Neutrophil (primary cell): ENCODE measurements at regions not wholly inside any gene's neighbourhood (a gene's known extent, or its start where the extent isn't known, plus 50 kb on each side); places are given as distances from the start of the nearest gene placed in this dataset.

Source experiments
- H3K27ac ChIP-seq: fragments of 200-600 bp; sonication (generic); 2 replicates; pipeline ENCODE4 v1.5.1; 2016; ENCODE audit warnings: mild to moderate bottlenecking, moderate library complexity
- H3K27me3 ChIP-seq: fragments of 200-600 bp; sonication (generic); 2 replicates; pipeline ENCODE4 v1.6.0; 2016; ENCODE audit warnings: mild to moderate bottlenecking
- H3K36me3 ChIP-seq: fragments of 200-600 bp; sonication (generic); 2 replicates; pipeline ENCODE4 v1.5.1; 2017
- H3K4me1 ChIP-seq, 2 experiments: fragments of 200-600 bp in 1 of 2; sonication (generic) in 1 of 2; 1 replicate in 1 of 2; 2 replicates in 1 of 2; pipeline versions ENCODE4 v1.5.1 to v1.6.1; 2013 to 2016; ENCODE audit warnings: low read depth in 1 of 2, low read length in 1 of 2, mild to moderate bottlenecking in 1 of 2, moderate library complexity in 1 of 2; ENCODE audit not compliant: control insufficient read depth in 1 of 2, insufficient read depth in 1 of 2
- H3K4me3 ChIP-seq, 2 experiments: fragments of 200-600 bp in 1 of 2; sonication (generic) in 1 of 2; 1 replicate in 1 of 2; 2 replicates in 1 of 2; pipeline ENCODE4 v1.5.1; 2013 to 2016; ENCODE audit warnings: low read depth in 1 of 2, low read length in 1 of 2, mild to moderate bottlenecking in 1 of 2, moderate library complexity in 1 of 2
- H3K9me3 ChIP-seq: fragments of 200-600 bp; sonication (generic); 2 replicates; pipeline ENCODE4 v1.5.1; 2016
- CTCF ChIP-seq: fragments of 200-600 bp; sonication (generic); IDR thresholded peaks from 2 replicates; pipeline ENCODE4 v1.5.1; 2016; ENCODE audit warnings: antibody characterized with exemption

DNA sequence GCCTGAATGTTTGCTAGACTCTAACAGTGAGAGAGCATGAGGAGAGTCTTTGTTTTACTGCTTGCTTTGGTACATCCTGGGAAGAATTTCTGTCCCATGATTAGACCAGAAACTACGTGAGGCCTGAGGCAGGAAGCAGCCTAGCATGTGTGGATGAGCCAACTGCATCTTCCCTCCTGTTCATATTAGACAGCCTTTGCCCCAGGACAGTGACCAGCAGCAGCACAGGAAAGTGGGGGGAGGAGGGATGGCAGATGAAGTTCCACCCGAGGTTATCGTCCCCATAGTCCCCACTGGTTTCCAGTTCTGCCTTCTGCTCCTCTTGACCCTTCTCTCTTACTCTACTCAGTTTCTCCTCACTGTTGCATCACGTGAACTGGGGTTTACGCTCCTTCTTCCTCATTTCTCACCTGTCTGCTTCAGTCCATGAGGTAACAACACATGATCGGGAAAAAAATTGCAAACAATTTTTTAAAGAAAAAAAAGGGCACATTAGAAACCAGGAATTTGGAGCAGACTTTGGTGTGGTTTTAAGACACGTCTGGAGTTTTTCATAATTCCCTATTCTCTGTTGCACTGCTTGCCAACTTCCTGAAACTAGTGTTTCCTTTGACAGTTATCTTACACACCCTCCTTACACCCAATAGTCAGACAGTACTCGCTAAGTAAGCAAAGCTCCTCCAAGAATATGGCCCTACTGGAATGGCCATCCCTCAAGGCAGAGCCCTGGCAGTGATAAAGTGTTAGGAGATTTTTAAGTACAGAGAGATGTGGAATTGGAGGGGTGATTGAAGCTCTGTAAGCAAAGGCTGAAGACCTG, 84.1 kb downstream of the SNX18 start:
- Histone ChIP-seq H3K4me1 (peaks cover 48 to 50% of the 10 kb centered on the region in 2 experiments), H3K27me3 (no peaks in the 10 kb centered on the region), H3K27ac (peak overlapping the region; percentile 91), H3K4me3 (peak overlapping the region; percentile 33), H3K9me3 (no peaks in the 10 kb centered on the region), H3K36me3 (no peaks in the 10 kb centered on the region)
- TF ChIP-seq CTCF, result no peak
